IMR-90 (cell line): ENCODE measurements at regions not wholly inside any gene's neighbourhood (a gene's known extent, or its start where the extent isn't known, plus 50 kb on each side); places are given as distances from the start of the nearest gene placed in this dataset.

Experiments
- ATAC-seq: fragments of 200-7000 bp; cut with Tn5 transposase; 2 replicates; pipeline ENCODE4 v1.9.1; 2020; ENCODE audit warnings: low read depth, mild to moderate bottlenecking, moderate library complexity
- BruUV-seq: library from RNA; stranded (reverse); fragments of 400-500 nt; replicated peaks from 2 replicates; lab custom pipeline; 2021; lab: Mats Ljungman, UMichigan
- CTCF ChIA-PET: fragments of 300-600 bp; formaldehyde crosslinking; extraction: SDS; loops from one replicate; lab custom pipeline; 2021; ENCODE audit warnings: antibody characterized with exemption; lab: Yijun Ruan, JAX
- POLR2A ChIA-PET: fragments of 300-600 bp; sonication (Branson Sonifier 250); formaldehyde crosslinking; loops from one replicate; lab custom pipeline; 2022; ENCODE audit warnings: antibody characterized with exemption; ENCODE audit not compliant: unreplicated experiment; lab: Charles Lee
- DNase-seq: peaks from one replicate; pipeline ENCODE4 v3.0.0; 2013
- H2AFZ ChIP-seq: replicated peaks from 2 replicates; pipeline ENCODE3; 2013; ENCODE audit warnings: low read length, mild to moderate bottlenecking; ENCODE audit not compliant: poor library complexity
- H2AK5ac ChIP-seq: 2 replicates; pipeline ENCODE4 v1.6.1; 2013; ENCODE audit warnings: low read depth, low read length, inconsistent platforms
- H2AK9ac ChIP-seq: replicated peaks from 2 replicates; pipeline ENCODE3; 2013; ENCODE audit warnings: mild to moderate bottlenecking, low read depth, low read length, moderate library complexity; ENCODE audit not compliant: poor library complexity
- H2BK120ac ChIP-seq: 2 replicates; pipeline ENCODE4 v1.6.1; 2013; ENCODE audit warnings: low read depth, low read length, inconsistent platforms
- H2BK15ac ChIP-seq: 3 replicates; pipeline ENCODE4 v1.6.1; 2013; ENCODE audit warnings: low read depth, low read length, inconsistent platforms
- H2BK20ac ChIP-seq: 2 replicates; pipeline ENCODE4 v1.6.1; 2013; ENCODE audit warnings: low read depth, mild to moderate bottlenecking, inconsistent platforms, low read length, moderate library complexity
- H2BK5ac ChIP-seq: 2 replicates; pipeline ENCODE4 v1.6.1; 2013; ENCODE audit warnings: mild to moderate bottlenecking, low read depth, low read length, inconsistent platforms; ENCODE audit not compliant: poor library complexity, severe bottlenecking
- H3K14ac ChIP-seq: replicated peaks from 2 replicates; pipeline ENCODE4 v1.6.1; 2013; ENCODE audit warnings: low read depth, low read length, inconsistent platforms
- H3K18ac ChIP-seq: 2 replicates; pipeline ENCODE4 v1.6.1; 2013; ENCODE audit warnings: low read depth, low read length, control low read depth
- H3K23ac ChIP-seq: 2 replicates; pipeline ENCODE4 v1.6.1; 2013; ENCODE audit warnings: low read depth, low read length, inconsistent platforms
- H3K27ac ChIP-seq: 2 replicates; pipeline ENCODE4 v1.5.1; 2013; ENCODE audit warnings: mild to moderate bottlenecking, control low read depth, low read length; ENCODE audit not compliant: insufficient read depth
- H3K27me3 ChIP-seq: 2 replicates; pipeline ENCODE4 v1.6.1; 2013; ENCODE audit warnings: low read length; ENCODE audit not compliant: control insufficient read depth, insufficient read depth
- H3K36me3 ChIP-seq: 2 replicates; pipeline ENCODE4 v1.6.1; 2013; ENCODE audit warnings: low read length, mixed read lengths; ENCODE audit not compliant: control insufficient read depth, insufficient read depth
- H3K4ac ChIP-seq: 2 replicates; pipeline ENCODE4 v1.6.1; 2013; ENCODE audit warnings: low read depth, low read length, inconsistent platforms
- H3K4me1 ChIP-seq: 2 replicates; pipeline ENCODE4 v1.6.1; 2013; ENCODE audit warnings: low read length, mixed read lengths; ENCODE audit not compliant: control insufficient read depth, insufficient read depth
- H3K4me2 ChIP-seq: 2 replicates; pipeline ENCODE4 v1.6.1; 2013; ENCODE audit warnings: low read depth, mild to moderate bottlenecking, control low read depth, low read length, moderate library complexity
- H3K4me3 ChIP-seq: 2 replicates; pipeline ENCODE4 v1.5.1; 2013; ENCODE audit warnings: low read depth, mild to moderate bottlenecking, control low read depth, low read length, moderate library complexity; ENCODE audit not compliant: insufficient read depth
- H3K56ac ChIP-seq: 2 replicates; pipeline ENCODE4 v1.6.1; 2013; ENCODE audit warnings: low read length, inconsistent platforms; ENCODE audit not compliant: insufficient read depth; ENCODE audit errors: extremely low read depth
- H3K79me1 ChIP-seq, 2 experiments: 2 replicates each; pipeline ENCODE4 v1.6.1; 2013; ENCODE audit warnings: low read length in 2 of 2, inconsistent platforms in 1 of 2, low read depth in 1 of 2
- H3K9ac ChIP-seq: 2 replicates; pipeline ENCODE4 v1.6.1; 2013; ENCODE audit warnings: low read depth, low read length, control low read depth
- H3K9me1 ChIP-seq: 2 replicates; pipeline ENCODE4 v1.6.1; 2013; ENCODE audit warnings: low read length, inconsistent platforms; ENCODE audit not compliant: insufficient read depth
- H3K9me3 ChIP-seq: 2 replicates; pipeline ENCODE4 v1.6.1; 2013; ENCODE audit warnings: low read length; ENCODE audit not compliant: control insufficient read depth, insufficient read depth
- H4K20me1 ChIP-seq: 2 replicates; pipeline ENCODE4 v1.6.1; 2013; ENCODE audit warnings: low read length, inconsistent platforms; ENCODE audit not compliant: insufficient read depth
- H4K5ac ChIP-seq: 2 replicates; pipeline ENCODE4 v1.6.1; 2013; ENCODE audit warnings: mild to moderate bottlenecking, low read depth, low read length, control low read depth
- H4K8ac ChIP-seq, 2 experiments: 2 replicates each; pipeline ENCODE4 v1.6.1; 2013; ENCODE audit warnings: low read depth in 2 of 2, low read length in 2 of 2, control low read depth in 1 of 2, inconsistent platforms in 1 of 2
- H4K91ac ChIP-seq: 2 replicates; pipeline ENCODE4 v1.6.1; 2013; ENCODE audit warnings: low read depth, low read length, inconsistent platforms; ENCODE audit not compliant: insufficient read depth
- CEBPB ChIP-seq: IDR thresholded peaks from 2 replicates; pipeline ENCODE4 v1.6.1; 2012; ENCODE audit warnings: low read depth, low read length, improper control_type of control experiment
- CHD1 ChIP-seq: IDR thresholded peaks from 2 replicates; pipeline ENCODE4 v1.6.1; 2012; ENCODE audit warnings: low read depth, low read length, improper control_type of control experiment
- CTCF ChIP-seq: conservative IDR thresholded peaks from 2 replicates; pipeline ENCODE4 v1.5.1; 2012; ENCODE audit warnings: mild to moderate bottlenecking, low read depth, low read length, improper control_type of control experiment
- ELK1 ChIP-seq: fragments of 150-350 bp; IDR thresholded peaks from 2 replicates; pipeline ENCODE4 v1.6.1; 2016; ENCODE audit warnings: low read depth, mild to moderate bottlenecking, low read length, moderate library complexity, borderline replicate concordance
- FOS ChIP-seq: fragments of 150-350 bp; IDR thresholded peaks from 2 replicates; pipeline ENCODE4 v1.6.1; 2016; ENCODE audit warnings: low read depth, low read length
- MAFK ChIP-seq: IDR thresholded peaks from 2 replicates; pipeline ENCODE4 v1.6.1; 2012; ENCODE audit warnings: low read depth, low read length, improper control_type of control experiment
- MXI1 ChIP-seq: IDR thresholded peaks from 2 replicates; pipeline ENCODE4 v1.6.1; 2012; ENCODE audit warnings: low read depth, mild to moderate bottlenecking, low read length, moderate library complexity, borderline replicate concordance
- POLR2A ChIP-seq: IDR thresholded peaks from 2 replicates; pipeline ENCODE4 v1.6.1; 2012; ENCODE audit warnings: mild to moderate bottlenecking, low read depth, low read length
- RAD21 ChIP-seq: IDR thresholded peaks from 2 replicates; pipeline ENCODE4 v1.6.1; 2012; ENCODE audit warnings: low read length, improper control_type of control experiment
- RCOR1 ChIP-seq: IDR thresholded peaks from 2 replicates; pipeline ENCODE4 v1.6.1; 2012; ENCODE audit warnings: mild to moderate bottlenecking, low read length, improper control_type of control experiment; ENCODE audit not compliant: insufficient replicate concordance
- RFX5 ChIP-seq: IDR thresholded peaks from 2 replicates; pipeline ENCODE4 v1.8.0; 2012; ENCODE audit warnings: low read depth, mild to moderate bottlenecking, low read length, moderate library complexity
- SMC3 ChIP-seq: fragments of 150-350 bp; IDR thresholded peaks from 2 replicates; pipeline ENCODE4 v1.6.1; 2016; ENCODE audit warnings: low read depth, mild to moderate bottlenecking, antibody characterized with exemption, low read length, moderate library complexity
- USF2 ChIP-seq: fragments of 150-350 bp; IDR thresholded peaks from 2 replicates; pipeline ENCODE4 v1.6.1; 2017; ENCODE audit warnings: mild to moderate bottlenecking, antibody characterized with exemption, low read length, low read depth
- WGBS, 2 experiments: methylation state at CpG; one replicate each; pipeline versions ENCODE4 v1.1.5 to v1.1.7; 2013; ENCODE audit warnings: missing lambda C conversion rate in 2 of 2; ENCODE audit not compliant: insufficient read length in 1 of 2; ENCODE audit errors: extremely low coverage in 2 of 2; 5-methylcytosine and 5-hydroxymethylcytosine counted together
- dilution Hi-C: fragments of 300-500 bp; cut with HindIII; formaldehyde crosslinking; loops from one replicate; pipeline ENCODE4 v1.14.3; 2018; ENCODE audit warnings: low sequenced_read_pairs; ENCODE audit not compliant: unreplicated experiment
- in situ Hi-C: fragments of 300-500 bp; cut with MboI; formaldehyde crosslinking; loops from 3 replicates; pipeline ENCODE4 v1.14.3; 2019; ENCODE audit warnings: low sequenced_read_pairs, inconsistent platforms, mixed read lengths
- intact Hi-C: fragments of 100-400 bp; cut with micrococcal nuclease; formaldehyde crosslinking; loops from 2 replicates; pipeline ENCODE4 v1.10.0; 2022

- TF ChIP-seq CEBPB = no peak
These were observed 135.4 kb downstream of the BAMBI start (continued) for GRCh38 chr10:28812384-28813372.

GRCh38 chr10:28815681-28816080, 138.4 kb downstream of the BAMBI start:
- Histone ChIP-seq H3K18ac (no peak overlapping the region), H2AFZ (no peak overlapping the region), H3K4me2 (no peak overlapping the region), H3K9ac (no peak overlapping the region), H3K14ac (no peak overlapping the region), H4K91ac (no peak overlapping the region), H3K23ac (no peak overlapping the region), H2BK20ac (no peak overlapping the region), H3K36me3 (no peaks in the 10 kb centered on the region), H4K5ac (no peak overlapping the region), H3K79me1 (no peaks in the 10 kb centered on the region), H2BK120ac (no peak overlapping the region), H4K20me1 (no peaks in the 10 kb centered on the region), H3K27me3 (no peaks in the 10 kb centered on the region; the same call in 1 of the 2 replicates), H3K4ac (no peak overlapping the region), H3K9me1 (no peaks in the 10 kb centered on the region), H3K4me3 (no peak overlapping the region), H3K4me1 (peaks cover 3% of the 10 kb centered on the region), H3K9me3 (no peaks in the 10 kb centered on the region), H2AK5ac (no peak overlapping the region), H2BK15ac (no peak overlapping the region), H4K8ac (no peak overlapping the region), H3K27ac (no peak overlapping the region), H2BK5ac (no peak overlapping the region), H3K56ac (no peak overlapping the region), H2AK9ac (no peak overlapping the region)
- DNase-seq = no peak
- in situ Hi-C loops (no loop called here), dilution Hi-C loops (no loop called here), intact Hi-C loops (no loop called here)
- no TSS peak for BruUV-seq
- WGBS, 2 experiments = 93% methylated on average over 12 of the region's 37 CpGs; no CpG with 5 or more reads in 1 of the 2 experiments
- CTCF ChIA-PET = no interaction called here
- POLR2A ChIA-PET = no interaction called here
- ATAC-seq = no peak
- TF ChIP-seq ELK1 (no peak), RCOR1 (no peak), USF2 (no peak), RAD21 (no peak), SMC3 (no peak), FOS (no peak), CTCF (no peak), CHD1 (no peak), MXI1 (no peak), MAFK (no peak), POLR2A (no peak), RFX5 (no peak)
